Inflammatory macrophage treated with lipopolysaccharide for 4 hours (primary cell): ENCODE measurements at regions not wholly inside any gene's neighbourhood (a gene's known extent, or its start where the extent isn't known, plus 50 kb on each side); places are given as distances from the start of the nearest gene placed in this dataset.
"Not testable (repeated sequence)": the region's sequence is repeated elsewhere in the genome, so short reads cannot be mapped to it uniquely, and the experiment has no call there.

ENCODE experiments used
- DNase-seq: peaks from one replicate; pipeline ENCODE4 v3.0.0-alpha.2; 2020

GRCh38 chr1:112817555-112818373 lies 102.6 kb upstream of the PPM1J start:
- no peak for DNase-seq

GRCh38 chr1:112815376-112815775 lies 100.2 kb upstream of the PPM1J start:
- no peak for DNase-seq

GRCh38 chr1:112814645-112815044 lies 99.5 kb upstream of the PPM1J start:
- not testable (repeated sequence) for DNase-seq

GRCh38 chr1:112808861-112809684 lies 93.9 kb upstream of the PPM1J start:
- DNase-seq, result peak; percentile 60

GRCh38 chr1:112807999-112808398 lies 92.9 kb upstream of the PPM1J start:
- no peak for DNase-seq

GRCh38 chr1:112807117-112807516 lies 92.0 kb upstream of the PPM1J start:
- no peak for DNase-seq

GRCh38 chr1:112806090-112806642 lies 91.0 kb upstream of the PPM1J start:
- no peak for DNase-seq

- DNase-seq, result no peak
Observed at GRCh38 chr1:112805155-112805853, 90.2 kb upstream of the PPM1J start.

GRCh38 chr1:112803906-112804762 lies 89.0 kb upstream of the PPM1J start:
- peak; percentile 72 for DNase-seq

GRCh38 chr1:112800289-112800688 lies 85.2 kb upstream of the PPM1J start:
- no peak for DNase-seq

GRCh38 chr1:112798292-112798691 lies 83.2 kb upstream of the PPM1J start:
- no peak for DNase-seq

GRCh38 chr1:112797224-112797623 lies 82.1 kb upstream of the PPM1J start:
- no peak for DNase-seq

GRCh38 chr1:112794654-112795239 lies 79.6 kb upstream of the PPM1J start:
- DNase-seq, result no peak

- no peak for DNase-seq
Observed at GRCh38 chr1:112793631-112794565, 78.8 kb upstream of the PPM1J start.

- DNase-seq, result no peak
Observed at GRCh38 chr1:112791723-112792104, 76.6 kb upstream of the PPM1J start.

GRCh38 chr1:112790920-112791722 lies 76.0 kb upstream of the PPM1J start:
- DNase-seq, result no peak

- no peak for DNase-seq
Observed at GRCh38 chr1:112788561-112788960, 73.4 kb upstream of the PPM1J start.

GRCh38 chr1:112788054-112788453 lies 72.9 kb upstream of the PPM1J start:
- DNase-seq, result no peak

- DNase-seq, result no peak
Observed at GRCh38 chr1:112783059-112783458, 67.9 kb upstream of the PPM1J start.
